SK-N-MC (cell line): ENCODE measurements at regions not wholly inside any gene's neighbourhood (a gene's known extent, or its start where the extent isn't known, plus 50 kb on each side); places are given as distances from the start of the nearest gene placed in this dataset.

Experiments
- EZH2 ChIP-seq: fragments of 200-600 bp; sonication (generic); IDR thresholded peaks from one replicate; pipeline ENCODE4 v1.6.1; 2017; ENCODE audit warnings: antibody characterized with exemption
- FOXP2 ChIP-seq: optimal IDR thresholded peaks from 2 replicates; pipeline ENCODE3; 2011; ENCODE audit warnings: mild to moderate bottlenecking, moderate library complexity; ENCODE audit not compliant: insufficient read depth; ENCODE audit errors: extremely low read length, control extremely low read depth
- POLR2AphosphoS5 ChIP-seq: IDR thresholded peaks from 2 replicates; pipeline ENCODE4 v1.6.1; 2012; ENCODE audit warnings: mild to moderate bottlenecking, low read depth, low read length, borderline replicate concordance

GRCh38 chr5:28788954-28789353 lies 1750.6 kb upstream of the CDH9 start:
- TF ChIP-seq POLR2AphosphoS5 (no peak), EZH2 (no peak), FOXP2 (no peak)
